ENCODE measurements at regions not wholly inside any gene's neighbourhood (a gene's known extent, or its start where the extent isn't known, plus 50 kb on each side); places are given as distances from the start of the nearest gene placed in this dataset.
"Not testable (repeated sequence)": the region's sequence is repeated elsewhere in the genome, so short reads cannot be mapped to it uniquely, and the experiment has no call there.

- not testable (repeated sequence) for DNase-seq
These were observed 553.1 kb downstream of the TTLL7 start for GRCh38 chr1:83445873-83446272.

- not testable (repeated sequence) for DNase-seq
These were observed 556.5 kb downstream of the TTLL7 start for GRCh38 chr1:83442412-83442811.

- peak; percentile 58 for DNase-seq
These were observed 558.3 kb downstream of the TTLL7 start for GRCh38 chr1:83440586-83440985.

- not testable (repeated sequence) for DNase-seq
These were observed 558.9 kb downstream of the TTLL7 start for GRCh38 chr1:83440021-83440420.

- not testable (repeated sequence) for DNase-seq
These were observed 560.6 kb downstream of the TTLL7 start for GRCh38 chr1:83438316-83438715.

GRCh38 chr1:83435336-83435735 is 563.6 kb downstream of the TTLL7 start:
- peak; percentile 3 for DNase-seq

GRCh38 chr1:83427566-83427965 is 571.4 kb downstream of the TTLL7 start:
- DNase-seq = not testable (repeated sequence)

- not testable (repeated sequence) for DNase-seq
These were observed 575.5 kb downstream of the TTLL7 start for GRCh38 chr1:83423382-83423781.

GRCh38 chr1:83418558-83418957 is 580.4 kb downstream of the TTLL7 start:
- DNase-seq = no peak

GRCh38 chr1:83413839-83414107 is 585.2 kb downstream of the TTLL7 start:
- DNase-seq = not testable (repeated sequence)

GRCh38 chr1:83410746-83411413 is 588.1 kb downstream of the TTLL7 start:
- not testable (repeated sequence) for DNase-seq

- DNase-seq = not testable (repeated sequence)
These were observed 592.1 kb downstream of the TTLL7 start for GRCh38 chr1:83406693-83407371.

GRCh38 chr1:83405789-83406188 is 593.1 kb downstream of the TTLL7 start:
- DNase-seq = not testable (repeated sequence)

GRCh38 chr1:83403500-83403899 is 595.4 kb downstream of the TTLL7 start:
- DNase-seq = not testable (repeated sequence)

- DNase-seq = not testable (repeated sequence)
These were observed 597.8 kb downstream of the TTLL7 start for GRCh38 chr1:83401146-83401545.

- DNase-seq = not testable (repeated sequence)
These were observed 598.8 kb downstream of the TTLL7 start for GRCh38 chr1:83400173-83400572.

- not testable (repeated sequence) for DNase-seq
These were observed 600.8 kb downstream of the TTLL7 start for GRCh38 chr1:83398125-83398524.

- DNase-seq = not testable (repeated sequence)
These were observed 603.8 kb downstream of the TTLL7 start for GRCh38 chr1:83395130-83395529.

GRCh38 chr1:83386946-83387345 is 612.0 kb downstream of the TTLL7 start:
- not testable (repeated sequence) for DNase-seq

- DNase-seq = not testable (repeated sequence)
These were observed 615.8 kb downstream of the TTLL7 start for GRCh38 chr1:83383107-83383506.

GRCh38 chr1:83373018-83373417 is 625.9 kb downstream of the TTLL7 start:
- DNase-seq = not testable (repeated sequence)

GRCh38 chr1:83369853-83370252 is 629.1 kb downstream of the TTLL7 start:
- DNase-seq = not testable (repeated sequence)

- not testable (repeated sequence) for DNase-seq
These were observed 633.6 kb downstream of the TTLL7 start for GRCh38 chr1:83365320-83365719.

- not testable (repeated sequence) for DNase-seq
These were observed 653.6 kb downstream of the TTLL7 start for GRCh38 chr1:83345375-83345774.

- not testable (repeated sequence) for DNase-seq
These were observed 655.2 kb downstream of the TTLL7 start for GRCh38 chr1:83343767-83344166.
